Stomach (tissue), 8 donors: ENCODE measurements at regions not wholly inside any gene's neighbourhood (a gene's known extent, or its start where the extent isn't known, plus 50 kb on each side); places are given as distances from the start of the nearest gene placed in this dataset.
A peak's percentile ranks its signal among the peaks of the same experiment; 100 is the strongest.

Experiments used
- DNase-seq, 2 donors: peaks; one replicate each; pipeline versions ENCODE4 v3.0.0 to v3.0.0-alpha.2; 2013 to 2019
- H3K27ac ChIP-seq, 5 donors: fragments of 200-600 bp in 4 of 5; sonication (generic) in 4 of 5; one replicate each; pipeline ENCODE4 v1.5.1; 2013 to 2019; ENCODE audit warnings: mild to moderate bottlenecking in 1 of 5, moderate library complexity in 1 of 5
- H3K27me3 ChIP-seq, 3 donors: fragments of 200-600 bp; sonication (generic); one replicate each; pipeline ENCODE4 v1.5.1; 2017 to 2019; ENCODE audit warnings: mixed run types in 1 of 3
- H3K36me3 ChIP-seq, 4 donors: fragments of 200-600 bp; sonication (generic); 1 replicate in 3 of 4; 2 replicates in 1 of 4; pipeline ENCODE4 v1.5.1; 2016 to 2019
- H3K4me1 ChIP-seq, 4 donors: fragments of 200-600 bp; sonication (generic); one replicate each; pipeline ENCODE4 v1.5.1; 2016 to 2019
- H3K4me3 ChIP-seq, 4 donors: fragments of 200-600 bp; sonication (generic) in 3 of 4; one replicate each; pipeline ENCODE4 v1.5.1; 2016 to 2019; ENCODE audit warnings: mild to moderate bottlenecking in 1 of 4
- H3K9me3 ChIP-seq, 4 donors: fragments of 200-600 bp; sonication (generic); one replicate each; pipeline ENCODE4 v1.5.1; 2016 to 2019
- EP300 ChIP-seq: sonication (generic); formaldehyde crosslinking; IDR thresholded peaks from one replicate; pipeline ENCODE4 v1.6.1; 2017; ENCODE audit warnings: antibody characterized with exemption
- POLR2A ChIP-seq, 4 donors: fragments of 450-650 bp; IDR thresholded peaks; one replicate each; pipeline ENCODE4 v1.6.1; 2016; ENCODE audit warnings: antibody characterized with exemption in 4 of 4, control low read depth in 2 of 4, mild to moderate bottlenecking in 1 of 4, moderate library complexity in 1 of 4
- POLR2AphosphoS5 ChIP-seq, 3 donors: sonication (generic); formaldehyde crosslinking; IDR thresholded peaks; one replicate each; pipeline ENCODE4 v1.6.1; 2016; ENCODE audit warnings: antibody characterized with exemption in 3 of 3
- WGBS, 5 donors: extraction: QIAGEN DNeasy Blood & Tissue Kit in 3 of 5; methylation state at CpG; one replicate each; pipeline versions ENCODE4 v1.1.5 to v1.1.7; 2013 to 2018; 5-methylcytosine and 5-hydroxymethylcytosine counted together
- intact Hi-C: fragments of 100-400 bp; cut with DNase I; formaldehyde crosslinking; loops from one replicate; pipeline ENCODE4 v1.15.1; 2023; ENCODE audit warnings: low total_unique reads
- TF ChIP-seq, protein P1 (sequence below), 7 experiments: fragments of 450-650 bp in 4 of 7; fragments of 200-600 bp in 3 of 7; sonication (generic) in 3 of 7; IDR thresholded peaks; one replicate each; pipeline ENCODE4 v1.5.1; 2016 to 2019; ENCODE audit warnings: antibody characterized with exemption in 7 of 7, control low read depth in 2 of 7, mild to moderate bottlenecking in 1 of 7
- donor health status: healthy with polysubstance abuse.
- donor health status: Bipolar disorder and iron deficiency.
- donor health status: healthy.

DNA sequence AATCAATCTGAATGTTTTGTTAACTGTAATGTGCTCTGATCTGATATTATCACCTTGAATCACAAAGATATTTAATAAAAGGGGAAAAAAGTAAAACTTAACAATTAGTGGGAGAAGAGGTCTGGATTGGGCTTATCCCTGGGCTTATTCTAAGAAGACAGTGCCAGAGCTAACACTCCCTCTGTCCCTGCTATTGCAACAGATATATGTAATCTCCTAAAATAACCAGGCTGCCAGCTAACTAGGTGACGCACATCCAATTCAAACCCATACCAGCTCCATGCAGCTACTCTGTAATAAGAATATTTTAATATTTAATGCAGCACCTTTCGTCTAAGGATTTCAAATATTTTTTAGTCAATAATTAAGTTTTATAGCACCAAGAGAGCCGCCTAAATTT is 330.1 kb upstream of the MARCKS start:
- no peaks in the 10 kb centered on the region for H3K27me3 ChIP-seq
- intact Hi-C loops: no loop called here
- WGBS, 5 donors: 91 to 97% (median 94%) methylated on average over 3 of the region's 3 CpGs
- no peaks in the 10 kb centered on the region for H3K9me3 ChIP-seq
- H3K4me1 ChIP-seq: no peaks in the 10 kb centered on the region
- no peak for DNase-seq
- H3K4me3 ChIP-seq: no peak overlapping the region
- no peak for TF ChIP-seq POLR2AphosphoS5 (IDR thresholded peaks at IDR 0.05)
- no peak for TF ChIP-seq POLR2A (IDR thresholded peaks at IDR 0.05)
- TF ChIP-seq EP300: no peak
- TF ChIP-seq, protein P1, sequence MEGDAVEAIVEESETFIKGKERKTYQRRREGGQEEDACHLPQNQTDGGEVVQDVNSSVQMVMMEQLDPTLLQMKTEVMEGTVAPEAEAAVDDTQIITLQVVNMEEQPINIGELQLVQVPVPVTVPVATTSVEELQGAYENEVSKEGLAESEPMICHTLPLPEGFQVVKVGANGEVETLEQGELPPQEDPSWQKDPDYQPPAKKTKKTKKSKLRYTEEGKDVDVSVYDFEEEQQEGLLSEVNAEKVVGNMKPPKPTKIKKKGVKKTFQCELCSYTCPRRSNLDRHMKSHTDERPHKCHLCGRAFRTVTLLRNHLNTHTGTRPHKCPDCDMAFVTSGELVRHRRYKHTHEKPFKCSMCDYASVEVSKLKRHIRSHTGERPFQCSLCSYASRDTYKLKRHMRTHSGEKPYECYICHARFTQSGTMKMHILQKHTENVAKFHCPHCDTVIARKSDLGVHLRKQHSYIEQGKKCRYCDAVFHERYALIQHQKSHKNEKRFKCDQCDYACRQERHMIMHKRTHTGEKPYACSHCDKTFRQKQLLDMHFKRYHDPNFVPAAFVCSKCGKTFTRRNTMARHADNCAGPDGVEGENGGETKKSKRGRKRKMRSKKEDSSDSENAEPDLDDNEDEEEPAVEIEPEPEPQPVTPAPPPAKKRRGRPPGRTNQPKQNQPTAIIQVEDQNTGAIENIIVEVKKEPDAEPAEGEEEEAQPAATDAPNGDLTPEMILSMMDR (IDR thresholded peaks at IDR 0.05): no peak
- no peak overlapping the region for H3K27ac ChIP-seq
- no peaks in the 10 kb centered on the region for H3K36me3 ChIP-seq

DNA sequence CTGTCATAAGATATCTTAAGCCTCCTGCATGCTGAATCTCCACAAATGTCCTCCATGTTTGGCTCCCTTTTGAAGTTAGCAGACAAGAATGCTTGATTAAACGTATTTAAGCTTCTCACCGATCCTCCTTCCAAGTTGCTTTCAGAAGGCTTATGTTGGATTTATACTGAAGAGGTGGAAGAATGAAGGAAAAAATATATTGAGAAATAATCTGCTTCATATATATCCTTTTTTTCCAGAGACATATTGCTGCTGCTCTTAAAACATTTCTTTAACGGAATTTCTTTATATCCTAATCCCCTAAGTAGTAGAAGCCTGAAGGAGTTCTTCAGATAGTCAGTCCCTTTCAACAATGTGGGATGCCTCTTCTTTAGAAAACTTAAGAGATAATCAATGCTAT is 329.0 kb upstream of the MARCKS start:
- no peak overlapping the region for H3K27ac ChIP-seq
- intact Hi-C loops: no loop called here
- H3K4me1 ChIP-seq: no peaks in the 10 kb centered on the region
- H3K9me3 ChIP-seq: no peaks in the 10 kb centered on the region
- H3K4me3 ChIP-seq: no peak overlapping the region
- no peaks in the 10 kb centered on the region for H3K27me3 ChIP-seq
- 79 to 93% (median 83%) methylated on average over 3 of the region's 3 CpGs for WGBS, 5 donors
- no peak for DNase-seq
- no peaks in the 10 kb centered on the region for H3K36me3 ChIP-seq
- no peak for TF ChIP-seq POLR2A (IDR thresholded peaks at IDR 0.05)
- TF ChIP-seq, protein P1 (IDR thresholded peaks at IDR 0.05): no peak
- TF ChIP-seq POLR2AphosphoS5 (IDR thresholded peaks at IDR 0.05): no peak
- no peak for TF ChIP-seq EP300

DNA sequence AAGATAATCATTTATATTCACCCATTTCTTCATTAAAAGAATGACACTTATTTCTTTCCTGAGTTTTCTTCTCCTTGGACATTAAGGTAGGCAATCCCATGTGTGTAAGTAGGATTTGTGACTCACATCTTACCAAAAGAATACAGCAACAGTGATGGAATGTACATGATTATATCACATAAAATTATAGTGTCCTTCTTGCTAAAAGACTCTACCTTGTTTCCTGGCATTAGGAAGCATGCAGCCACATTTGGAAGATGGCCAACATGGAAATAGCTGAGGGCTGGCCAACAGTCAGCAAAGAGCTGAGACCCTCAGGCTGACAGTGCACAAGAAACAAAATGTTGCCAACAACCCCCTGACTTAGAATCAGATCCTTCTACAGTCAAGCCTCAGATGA is 327.9 kb upstream of the MARCKS start:
- TF ChIP-seq EP300 (no peak), POLR2AphosphoS5 (IDR thresholded peaks at IDR 0.05) (no peak), POLR2A (IDR thresholded peaks at IDR 0.05) (no peak)
- TF ChIP-seq, protein P1 (IDR thresholded peaks at IDR 0.05): no peak
- H3K27ac ChIP-seq: no peak overlapping the region

DNA sequence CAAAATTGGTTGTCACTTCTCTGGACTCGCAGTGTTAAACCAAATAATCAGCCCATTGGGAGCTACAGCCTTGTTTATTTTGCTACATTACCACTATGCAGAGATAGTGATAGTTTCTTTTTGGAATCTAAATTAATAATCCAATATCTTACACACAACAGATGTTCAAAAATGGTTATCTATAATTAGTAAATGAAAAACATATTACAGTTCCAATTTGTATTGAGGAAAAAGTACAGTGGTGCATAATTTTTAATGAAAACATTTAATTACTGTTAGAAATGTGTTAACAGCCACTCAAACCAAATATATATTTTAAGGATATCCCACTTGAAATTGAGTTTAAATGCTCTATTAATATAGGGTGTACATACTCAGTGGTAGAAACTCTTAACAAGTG is 327.3 kb upstream of the MARCKS start:
- intact Hi-C loops: no loop called here
- no peak for DNase-seq
- Histone ChIP-seq H3K36me3 (no peaks in the 10 kb centered on the region), H3K4me3 (no peak overlapping the region), H3K9me3 (no peaks in the 10 kb centered on the region), H3K4me1 (no peaks in the 10 kb centered on the region), H3K27ac (no peak overlapping the region), H3K27me3 (no peaks in the 10 kb centered on the region)
- 74 to 91% (median 83%) methylated on average over 1 of the region's 1 CpG for WGBS, 5 donors
- TF ChIP-seq EP300: no peak
- TF ChIP-seq, protein P1 (IDR thresholded peaks at IDR 0.05): no peak
- TF ChIP-seq POLR2A (IDR thresholded peaks at IDR 0.05): no peak
- TF ChIP-seq POLR2AphosphoS5 (IDR thresholded peaks at IDR 0.05): no peak

More for the DNA sequence above, 327.9 kb upstream of the MARCKS start:
- no peaks in the 10 kb centered on the region for H3K4me1 ChIP-seq
- H3K9me3 ChIP-seq: no peaks in the 10 kb centered on the region
- intact Hi-C loops: no loop called here
- no peaks in the 10 kb centered on the region for H3K36me3 ChIP-seq
- peak in 1 of 2 donors; percentile 8 for DNase-seq
- H3K27me3 ChIP-seq: no peaks in the 10 kb centered on the region
- H3K4me3 ChIP-seq: no peak overlapping the region
